ENCODE measurements at regions not wholly inside any gene's neighbourhood (a gene's known extent, or its start where the extent isn't known, plus 50 kb on each side); places are given as distances from the start of the nearest gene placed in this dataset.
"Not testable (repeated sequence)": the region's sequence is repeated elsewhere in the genome, so short reads cannot be mapped to it uniquely, and the experiment has no call there.

DNA sequence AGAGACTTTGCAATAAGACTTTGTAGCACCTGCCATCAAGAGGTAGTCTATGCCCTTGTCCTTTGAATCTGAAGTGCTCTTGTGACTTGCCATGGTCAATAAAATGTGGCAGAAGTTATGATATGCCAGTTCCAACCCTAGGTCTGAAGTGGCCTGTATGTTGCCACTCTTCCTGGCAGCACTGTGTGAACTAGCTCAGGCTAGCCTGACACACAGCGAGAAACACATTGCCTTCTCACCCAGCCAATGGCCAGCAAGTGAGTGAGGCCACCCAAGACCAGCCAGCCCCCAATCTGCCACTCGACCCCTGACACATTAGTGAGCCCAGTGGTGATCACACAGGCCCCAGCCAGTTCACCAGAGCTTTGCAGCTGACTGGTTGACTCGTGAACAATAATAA lies 52.7 kb upstream of the OSMR start:
- DNase-seq = peak; percentile 83

- not testable (repeated sequence) for DNase-seq
Observed at GRCh38 chr5:38794037-38794436, 51.8 kb upstream of the OSMR start.

- DNase-seq = no peak
Observed at GRCh38 chr5:38794986-38795385, 50.8 kb upstream of the OSMR start.

DNA sequence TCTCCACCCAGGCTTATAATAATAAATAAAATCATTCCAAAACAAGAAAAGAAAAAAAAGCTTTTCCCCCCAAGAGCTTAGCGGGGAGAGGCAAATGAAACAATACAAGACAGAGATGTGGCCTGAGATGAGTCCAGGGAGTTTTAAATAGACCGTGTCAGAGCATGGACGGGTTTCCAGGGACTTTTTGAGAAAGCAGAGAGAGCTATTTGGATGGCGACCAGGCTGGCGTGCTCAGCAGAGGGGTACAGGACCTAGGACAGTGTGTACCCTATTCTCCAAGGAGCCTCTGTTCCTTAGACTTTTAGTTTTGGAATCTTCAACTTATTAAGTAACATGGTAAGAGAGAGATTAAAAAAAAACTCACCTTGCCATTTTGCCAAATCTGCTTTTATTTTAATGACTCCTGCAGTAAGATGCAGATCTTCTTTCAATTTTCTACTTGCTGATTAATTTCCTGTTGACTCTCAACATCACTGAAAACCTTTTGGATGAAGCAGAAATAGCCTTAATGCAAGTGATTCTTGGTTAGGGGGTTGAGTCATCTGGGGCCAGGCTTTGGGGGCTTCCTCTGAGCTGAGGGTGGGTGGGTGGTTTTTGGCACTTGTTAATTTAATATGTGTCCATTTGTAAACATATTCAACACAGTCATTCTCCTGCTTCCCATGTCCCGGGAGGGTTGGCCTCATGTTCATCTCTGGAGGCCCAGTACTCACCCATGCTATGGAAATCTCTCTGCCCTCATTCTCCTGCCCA lies 49.6 kb upstream of the OSMR start:
- DNase-seq = no peak

Data from NCI-H2029 (cell line).